SU-DHL-6 (cell line): ENCODE measurements at regions not wholly inside any gene's neighbourhood (a gene's known extent, or its start where the extent isn't known, plus 50 kb on each side); places are given as distances from the start of the nearest gene placed in this dataset.

Experiments used
- EZH2phosphoT487 ChIP-seq: fragments of 200-600 bp; sonication (generic), shearing (Covaris generic); conservative IDR thresholded peaks from 2 replicates; pipeline ENCODE4 v1.6.1; 2018; ENCODE audit warnings: mild to moderate bottlenecking, antibody characterized with exemption, low read length, moderate library complexity, mixed read lengths
- TF ChIP-seq, protein P1 (sequence below): fragments of 200-600 bp; sonication (generic); IDR thresholded peaks from one replicate; pipeline ENCODE4 v1.5.1; 2017; ENCODE audit warnings: antibody characterized with exemption, mild to moderate bottlenecking, low read length, moderate library complexity; ENCODE audit not compliant: insufficient read depth, poor library complexity, severe bottlenecking

DNA sequence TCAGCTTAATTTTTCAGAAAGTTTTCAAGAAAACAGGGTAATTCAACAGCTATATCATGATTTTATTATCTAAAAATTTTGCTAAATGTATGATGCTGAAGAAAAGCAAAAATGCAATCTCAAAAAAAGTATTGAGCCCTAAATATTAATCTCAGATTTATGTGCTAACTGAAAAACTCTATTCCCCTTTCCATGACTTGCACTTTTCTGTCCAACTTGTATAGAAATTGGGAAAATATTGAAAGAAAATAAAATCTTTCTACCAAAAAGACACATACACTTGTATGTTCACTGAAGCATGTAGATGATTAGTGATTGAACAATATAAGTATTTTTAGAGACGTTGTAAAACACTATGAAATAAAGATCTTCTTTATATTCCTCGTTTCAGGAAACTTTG lies 368.0 kb upstream of the ATXN7L3B start:
- TF ChIP-seq EZH2phosphoT487, result no peak
- TF ChIP-seq, protein P1, sequence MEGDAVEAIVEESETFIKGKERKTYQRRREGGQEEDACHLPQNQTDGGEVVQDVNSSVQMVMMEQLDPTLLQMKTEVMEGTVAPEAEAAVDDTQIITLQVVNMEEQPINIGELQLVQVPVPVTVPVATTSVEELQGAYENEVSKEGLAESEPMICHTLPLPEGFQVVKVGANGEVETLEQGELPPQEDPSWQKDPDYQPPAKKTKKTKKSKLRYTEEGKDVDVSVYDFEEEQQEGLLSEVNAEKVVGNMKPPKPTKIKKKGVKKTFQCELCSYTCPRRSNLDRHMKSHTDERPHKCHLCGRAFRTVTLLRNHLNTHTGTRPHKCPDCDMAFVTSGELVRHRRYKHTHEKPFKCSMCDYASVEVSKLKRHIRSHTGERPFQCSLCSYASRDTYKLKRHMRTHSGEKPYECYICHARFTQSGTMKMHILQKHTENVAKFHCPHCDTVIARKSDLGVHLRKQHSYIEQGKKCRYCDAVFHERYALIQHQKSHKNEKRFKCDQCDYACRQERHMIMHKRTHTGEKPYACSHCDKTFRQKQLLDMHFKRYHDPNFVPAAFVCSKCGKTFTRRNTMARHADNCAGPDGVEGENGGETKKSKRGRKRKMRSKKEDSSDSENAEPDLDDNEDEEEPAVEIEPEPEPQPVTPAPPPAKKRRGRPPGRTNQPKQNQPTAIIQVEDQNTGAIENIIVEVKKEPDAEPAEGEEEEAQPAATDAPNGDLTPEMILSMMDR, result no peak
